GM12878 (cell line): ENCODE measurements at regions not wholly inside any gene's neighbourhood (a gene's known extent, or its start where the extent isn't known, plus 50 kb on each side); places are given as distances from the start of the nearest gene placed in this dataset.

Source experiments
- ATAC-seq: fragments of 200-7000 bp; cut with Tn5 transposase; 3 replicates; pipeline ENCODE4 v1.9.1; 2020; ENCODE audit warnings: mild to moderate bottlenecking, moderate library complexity
- BruUV-seq: library from RNA; stranded (reverse); fragments of 400-500 nt; replicated peaks from 2 replicates; lab custom pipeline; 2021; lab: Mats Ljungman, UMichigan
- CTCF ChIA-PET: fragments of 300-600 bp; sonication (Branson Sonifier 250); formaldehyde crosslinking; extraction: SDS; loops from one replicate; lab custom pipeline; 2021; ENCODE audit warnings: inconsistent platforms; lab: Yijun Ruan, JAX
- POLR2A ChIA-PET: fragments of 350-600 bp; formaldehyde crosslinking; extraction: SDS; loops from one replicate; lab custom pipeline; 2021; ENCODE audit warnings: inconsistent platforms; lab: Charles Lee
- RAD21 ChIA-PET: fragments of 300-600 bp; sonication (Branson Sonifier 250); formaldehyde crosslinking; loops from one replicate; lab custom pipeline; 2023; ENCODE audit warnings: antibody characterized with exemption; ENCODE audit not compliant: unreplicated experiment; lab: Charles Lee
- SMC1A ChIA-PET: fragments of 300-600 bp; sonication (Branson Sonifier 250); formaldehyde crosslinking; loops from one replicate; lab custom pipeline; 2023; ENCODE audit not compliant: unreplicated experiment, uncharacterized antibody; lab: Charles Lee
- DNase-seq: peaks from one replicate; pipeline ENCODE4 v3.0.0-alpha.2; 2011; ENCODE audit warnings: low read depth, low spot score
- FAIRE-seq: peaks from 3 replicates; lab custom pipeline; 2011; peaks lifted over from hg19 to GRCh38; lab: Jason Lieb, UNC
- H2AFZ ChIP-seq: 2 replicates; pipeline ENCODE4 v1.6.0; 2011; ENCODE audit warnings: low read depth, low read length, control low read depth; ENCODE audit not compliant: control insufficient read depth
- H3K27ac ChIP-seq: 2 replicates; pipeline ENCODE4 v1.5.1; 2011; ENCODE audit warnings: control low read depth; ENCODE audit not compliant: control insufficient read depth, insufficient read depth
- H3K27me3 ChIP-seq, 2 experiments: replicated peaks in 1 of 2; 2 replicates each; pipeline versions ENCODE4 v1.6.0 to v1.6.1; 2011; ENCODE audit warnings: low read length in 1 of 2; ENCODE audit not compliant: control insufficient read depth in 2 of 2, insufficient read depth in 2 of 2
- H3K36me3 ChIP-seq, 2 experiments: 2 replicates each; pipeline ENCODE4 v1.5.1; 2011; ENCODE audit warnings: low read length in 1 of 2; ENCODE audit not compliant: control insufficient read depth in 2 of 2, insufficient read depth in 2 of 2
- H3K4me1 ChIP-seq: 2 replicates; pipeline ENCODE4 v1.6.1; 2011; ENCODE audit warnings: mild to moderate bottlenecking, low read length, moderate library complexity, mixed read lengths; ENCODE audit not compliant: control insufficient read depth, insufficient read depth
- H3K4me2 ChIP-seq: 2 replicates; pipeline ENCODE4 v1.6.0; 2011; ENCODE audit warnings: control low read depth; ENCODE audit not compliant: control insufficient read depth, insufficient read depth
- H3K4me3 ChIP-seq: fragments of 200-600 bp; sonication (generic); 2 replicates; pipeline ENCODE4 v1.5.1; 2016
- H3K79me2 ChIP-seq: 2 replicates; pipeline ENCODE4 v1.6.0; 2011; ENCODE audit warnings: low read length; ENCODE audit not compliant: control insufficient read depth, insufficient read depth
- H3K9ac ChIP-seq: 2 replicates; pipeline ENCODE4 v1.8.0; 2011; ENCODE audit warnings: low read length, control low read depth, mixed read lengths; ENCODE audit not compliant: control insufficient read depth, insufficient read depth
- H3K9me3 ChIP-seq: replicated peaks from 3 replicates; pipeline ENCODE4 v1.5.1; 2011; ENCODE audit warnings: mild to moderate bottlenecking, low read length; ENCODE audit not compliant: control insufficient read depth, insufficient read depth
- H4K20me1 ChIP-seq: 2 replicates; pipeline ENCODE4 v1.6.0; 2011; ENCODE audit not compliant: control insufficient read depth, insufficient read depth
- CHD4 ChIP-seq: fragments of 200-600 bp; sonication (generic); IDR thresholded peaks from 2 replicates; pipeline ENCODE4 v1.6.1; 2016; ENCODE audit warnings: mild to moderate bottlenecking
- CUX1 ChIP-seq: IDR thresholded peaks from 2 replicates; pipeline ENCODE4 v1.6.1; 2012; ENCODE audit warnings: improper control_type of control experiment, low read depth, low read length; ENCODE audit not compliant: insufficient replicate concordance
- ELK1 ChIP-seq: IDR thresholded peaks from 2 replicates; pipeline ENCODE4 v1.6.1; 2012; ENCODE audit warnings: low read depth, low read length, improper control_type of control experiment
- GABPA ChIP-seq: IDR thresholded peaks from 2 replicates; pipeline ENCODE4 v1.6.1; 2014; ENCODE audit warnings: antibody characterized with exemption, low read depth, mild to moderate bottlenecking, inconsistent platforms
- KAT2A ChIP-seq: conservative IDR thresholded peaks from 2 replicates; pipeline ENCODE4 v1.6.1; 2011; ENCODE audit warnings: low read depth, low read length; ENCODE audit not compliant: control insufficient read depth
- NFYA ChIP-seq: IDR thresholded peaks from 2 replicates; pipeline ENCODE4 v1.6.1; 2011; ENCODE audit warnings: low read depth, mild to moderate bottlenecking, low read length, improper control_type of control experiment, borderline replicate concordance
- PML ChIP-seq: IDR thresholded peaks from 2 replicates; pipeline ENCODE4 v1.6.1; 2012; ENCODE audit warnings: low read length, inconsistent platforms
- ZNF274 ChIP-seq: IDR thresholded peaks from one replicate; pipeline ENCODE4 v1.8.0; 2011; ENCODE audit not compliant: insufficient read length, insufficient read depth
- in situ Hi-C: fragments of 300-500 bp; cut with MboI; formaldehyde crosslinking; loops from 9 replicates; pipeline ENCODE4 v1.14.3; 2018; ENCODE audit warnings: mixed read lengths
- intact Hi-C: fragments of 100-400 bp; cut with micrococcal nuclease; formaldehyde crosslinking; loops from one replicate; pipeline ENCODE4 v1.14.2; 2022; ENCODE audit not compliant: unreplicated experiment

- Histone ChIP-seq H3K4me3 (no peak overlapping the region), H3K9ac (no peak overlapping the region), H3K79me2 (no peaks in the 10 kb centered on the region), H3K4me1 (no peaks in the 10 kb centered on the region), H3K4me2 (no peak overlapping the region), H3K36me3 (no peaks in the 10 kb centered on the region), H3K27ac (no peak overlapping the region), H4K20me1 (no peaks in the 10 kb centered on the region), H2AFZ (no peak overlapping the region), H3K9me3 (no peaks in the 10 kb centered on the region), H3K27me3 (no peaks in the 10 kb centered on the region)
- ChIA-PET RAD21 (no interaction called here), CTCF (no interaction called here), SMC1A (no interaction called here), POLR2A (no interaction called here)
- DNase-seq (no peak), FAIRE-seq (no peak), ATAC-seq (no peak)
- in situ Hi-C loops = no loop called here
- intact Hi-C loops = no loop called here
- BruUV-seq = no TSS peak
- TF ChIP-seq GABPA (no peak), NFYA (no peak), CUX1 (no peak), ELK1 (no peak), KAT2A (no peak), CHD4 (no peak), PML (no peak), ZNF274 (no peak)
Observed at GRCh38 chr5:121550989-121551388, 300.7 kb upstream of the FTMT start.
